SH-SY5Y (cell line): ENCODE measurements at regions not wholly inside any gene's neighbourhood (a gene's known extent, or its start where the extent isn't known, plus 50 kb on each side); places are given as distances from the start of the nearest gene placed in this dataset.

Experiments used
- GATA2 ChIP-seq: IDR thresholded peaks from 2 replicates; pipeline ENCODE4 v1.6.1; 2011; ENCODE audit warnings: mild to moderate bottlenecking, low read depth, low read length
- GATA3 ChIP-seq: IDR thresholded peaks from 2 replicates; pipeline ENCODE4 v1.6.1; 2011; ENCODE audit warnings: low read depth, mild to moderate bottlenecking, low read length, moderate library complexity

DNA sequence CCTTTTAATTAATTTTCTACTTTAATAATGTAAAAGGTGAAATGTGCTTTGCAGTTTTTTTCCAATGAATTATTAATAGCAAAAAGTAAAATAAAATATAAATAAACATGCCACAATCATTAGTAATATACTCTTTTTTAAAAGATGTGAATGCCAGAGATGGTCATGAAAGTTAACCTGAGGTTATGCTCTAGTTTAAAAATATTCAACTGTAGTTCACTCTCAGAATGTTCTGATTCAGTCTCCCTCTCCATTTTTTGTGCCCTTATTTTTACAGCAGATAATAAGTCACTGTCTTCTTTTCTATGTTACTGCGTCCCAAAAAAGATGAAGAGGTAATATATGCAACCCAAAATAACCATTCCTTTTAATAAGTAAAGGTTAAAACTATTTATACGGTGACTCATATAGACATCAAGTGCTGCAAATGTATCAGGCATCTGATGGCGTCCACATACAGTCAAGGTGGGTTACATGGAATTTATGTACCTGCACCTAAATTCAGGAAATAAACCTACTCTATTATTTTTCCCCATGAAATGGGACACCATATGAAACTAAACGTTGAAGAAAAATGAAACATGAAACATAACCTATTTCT, 153.6 kb upstream of the ZNF804A start:
- TF ChIP-seq GATA3 (no peak), GATA2 (no peak)
